ENCODE measurements at regions not wholly inside any gene's neighbourhood (a gene's known extent, or its start where the extent isn't known, plus 50 kb on each side); places are given as distances from the start of the nearest gene placed in this dataset.

GRCh38 chr13:111909971-111910671 is 156.8 kb upstream of the SOX1 start:
- no peak for DNase-seq (ENCODE audit: low spot score)

- no peak for DNase-seq (ENCODE audit: low spot score)
Measured at GRCh38 chr13:111911121-111911720, 155.7 kb upstream of the SOX1 start.

- no peak for DNase-seq (ENCODE audit: low spot score)
Measured at GRCh38 chr13:111911754-111912452, 155.0 kb upstream of the SOX1 start.

GRCh38 chr13:111912453-111912866 is 154.5 kb upstream of the SOX1 start:
- DNase-seq (ENCODE audit: low spot score): no peak

GRCh38 chr13:111912991-111913760 is 153.8 kb upstream of the SOX1 start:
- DNase-seq (ENCODE audit: low spot score): no peak

- DNase-seq (ENCODE audit: low spot score): no peak
Measured at GRCh38 chr13:111913761-111914140, 153.2 kb upstream of the SOX1 start.

- no peak for DNase-seq (ENCODE audit: low spot score)
Measured at GRCh38 chr13:111914241-111915103, 152.5 kb upstream of the SOX1 start.

GRCh38 chr13:111915104-111915551 is 151.8 kb upstream of the SOX1 start:
- no peak for DNase-seq (ENCODE audit: low spot score)

- DNase-seq (ENCODE audit: low spot score): no peak
Measured at GRCh38 chr13:111916201-111916600, 150.7 kb upstream of the SOX1 start.

GRCh38 chr13:111917086-111917485 is 149.9 kb upstream of the SOX1 start:
- DNase-seq (ENCODE audit: low spot score): no peak

GRCh38 chr13:111917901-111918300 is 149.0 kb upstream of the SOX1 start:
- DNase-seq (ENCODE audit: low spot score): no peak

GRCh38 chr13:111919286-111919685 is 147.7 kb upstream of the SOX1 start:
- no peak for DNase-seq (ENCODE audit: low spot score)

GRCh38 chr13:111919849-111920248 is 147.1 kb upstream of the SOX1 start:
- DNase-seq (ENCODE audit: low spot score): no peak

GRCh38 chr13:111920306-111920931 is 146.5 kb upstream of the SOX1 start:
- DNase-seq (ENCODE audit: low spot score): no peak

- no peak for DNase-seq (ENCODE audit: low spot score)
Measured at GRCh38 chr13:111920932-111921705, 145.8 kb upstream of the SOX1 start.

GRCh38 chr13:111922086-111922485 is 144.9 kb upstream of the SOX1 start:
- DNase-seq (ENCODE audit: low spot score): no peak

- no peak for DNase-seq (ENCODE audit: low spot score)
Measured at GRCh38 chr13:111923439-111923838, 143.5 kb upstream of the SOX1 start.

- no peak for DNase-seq (ENCODE audit: low spot score)
Measured at GRCh38 chr13:111923991-111924677, 142.8 kb upstream of the SOX1 start.

- DNase-seq (ENCODE audit: low spot score): no peak
Measured at GRCh38 chr13:111924678-111925075, 142.3 kb upstream of the SOX1 start.
